NCI-H345 (cell line): ENCODE measurements at regions not wholly inside any gene's neighbourhood (a gene's known extent, or its start where the extent isn't known, plus 50 kb on each side); places are given as distances from the start of the nearest gene placed in this dataset.
A peak's percentile ranks its signal among the peaks of the same experiment; 100 is the strongest.

Experiments used
- DNase-seq: peaks from one replicate; lab custom pipeline; 2025; lab: John Stamatoyannopoulos, UW

- no peak for DNase-seq
Measured at GRCh38 chr11:32267679-32268187, 167.6 kb downstream of the WT1 start.

GRCh38 chr11:32273931-32274330 lies 161.4 kb downstream of the WT1 start:
- DNase-seq = no peak

- DNase-seq = no peak
Measured at GRCh38 chr11:32279672-32280071, 155.7 kb downstream of the WT1 start.

- no peak for DNase-seq
Measured at GRCh38 chr11:32280339-32280738, 155.0 kb downstream of the WT1 start.

GRCh38 chr11:32288276-32288675 lies 147.1 kb downstream of the WT1 start:
- no peak for DNase-seq

- DNase-seq = no peak
Measured at GRCh38 chr11:32289701-32290100, 145.6 kb downstream of the WT1 start.

GRCh38 chr11:32290783-32291182 lies 144.6 kb downstream of the WT1 start:
- no peak for DNase-seq

GRCh38 chr11:32297611-32298011 lies 137.7 kb downstream of the WT1 start:
- peak; percentile 2 for DNase-seq

GRCh38 chr11:32302826-32303225 lies 132.5 kb downstream of the WT1 start:
- DNase-seq = no peak

- DNase-seq = no peak
Measured at GRCh38 chr11:32304521-32304920, 130.8 kb downstream of the WT1 start.

- no peak for DNase-seq
Measured at GRCh38 chr11:32305460-32305859, 129.9 kb downstream of the WT1 start.

- no peak for DNase-seq
Measured at GRCh38 chr11:32307471-32307870, 127.9 kb downstream of the WT1 start.

- DNase-seq = no peak
Measured at GRCh38 chr11:32307913-32308312, 127.4 kb downstream of the WT1 start.

- DNase-seq = no peak
Measured at GRCh38 chr11:32309530-32310213, 125.7 kb downstream of the WT1 start.

GRCh38 chr11:32310214-32310601 lies 125.1 kb downstream of the WT1 start:
- no peak for DNase-seq

GRCh38 chr11:32311346-32312065 lies 123.8 kb downstream of the WT1 start:
- DNase-seq = no peak

GRCh38 chr11:32312206-32312817 lies 123.0 kb downstream of the WT1 start:
- no peak for DNase-seq

GRCh38 chr11:32312865-32313403 lies 122.4 kb downstream of the WT1 start:
- peak; percentile 1 for DNase-seq

GRCh38 chr11:32313477-32313876 lies 121.9 kb downstream of the WT1 start:
- DNase-seq = no peak

GRCh38 chr11:32315121-32315520 lies 120.2 kb downstream of the WT1 start:
- DNase-seq = no peak

- no peak for DNase-seq
Measured at GRCh38 chr11:32316232-32316631, 119.1 kb downstream of the WT1 start.

GRCh38 chr11:32316858-32317642 lies 118.3 kb downstream of the WT1 start:
- DNase-seq = no peak
